HEK293 (cell line): ENCODE measurements at regions not wholly inside any gene's neighbourhood (a gene's known extent, or its start where the extent isn't known, plus 50 kb on each side); places are given as distances from the start of the nearest gene placed in this dataset.

Source experiments
- CTCF ChIA-PET: fragments of 350-600 bp; formaldehyde crosslinking; extraction: SDS; loops from one replicate; lab custom pipeline; 2021; ENCODE audit warnings: antibody characterized with exemption; lab: Yijun Ruan, JAX
- POLR2A ChIA-PET: fragments of 300-600 bp; formaldehyde crosslinking; extraction: SDS; loops from one replicate; lab custom pipeline; 2020; ENCODE audit warnings: antibody characterized with exemption, inconsistent platforms; lab: Yijun Ruan, JAX
- H3K27ac ChIP-seq: fragments of 200-500 bp; sonication (Bioruptor generic); 2 replicates; pipeline ENCODE4 v1.5.1; 2014; ENCODE audit warnings: low read depth, low read length, control low read depth, inconsistent platforms; ENCODE audit errors: extremely low read depth
- H3K36me3 ChIP-seq, 2 experiments: fragments of 200-500 bp in 1 of 2; sonication (Bioruptor generic) in 1 of 2; 1 replicate in 1 of 2; 2 replicates in 1 of 2; pipeline ENCODE4 v1.5.1; 2014 to 2017; ENCODE audit warnings: inconsistent platforms in 2 of 2, low read length in 2 of 2; ENCODE audit not compliant: control insufficient read depth in 2 of 2, insufficient read depth in 1 of 2
- H3K4me1 ChIP-seq: fragments of 200-500 bp; sonication (Bioruptor generic); 2 replicates; pipeline ENCODE4 v1.5.1; 2014; ENCODE audit warnings: mild to moderate bottlenecking, low read length, inconsistent platforms; ENCODE audit not compliant: control insufficient read depth, insufficient read depth
- H3K4me3 ChIP-seq: 2 replicates; pipeline ENCODE4 v1.5.1; 2011; ENCODE audit warnings: low read depth, mild to moderate bottlenecking, control low read depth, low read length, moderate library complexity
- H3K9me3 ChIP-seq: fragments of 200-500 bp; sonication (Bioruptor generic); 2 replicates; pipeline ENCODE4 v1.5.1; 2014; ENCODE audit warnings: low read depth, low read length, inconsistent platforms; ENCODE audit not compliant: control insufficient read depth, insufficient read depth
- BCL11B ChIP-seq: fragments of 450-650 bp; formaldehyde crosslinking; IDR thresholded peaks from 2 replicates; pipeline ENCODE4 v1.5.1; 2016; ENCODE audit warnings: low read depth, missing biosample characterization, missing genetic modification characterization
- GLI2 ChIP-seq: fragments of 450-650 bp; formaldehyde crosslinking; IDR thresholded peaks from 2 replicates; pipeline ENCODE4; 2017; ENCODE audit warnings: missing biosample characterization, missing genetic modification characterization, low read depth, borderline replicate concordance
- SETDB1 ChIP-seq: IDR thresholded peaks from one replicate; pipeline ENCODE4 v1.6.1; 2017; ENCODE audit warnings: mild to moderate bottlenecking, low read length, moderate library complexity, mixed read lengths; ENCODE audit not compliant: insufficient read length
- TCF7L2 ChIP-seq: IDR thresholded peaks from 2 replicates; pipeline ENCODE4 v1.6.1; 2011; ENCODE audit warnings: low read depth, mild to moderate bottlenecking, inconsistent platforms, low read length, moderate library complexity, borderline replicate concordance
- ZBTB21 ChIP-seq: fragments of 450-650 bp; formaldehyde crosslinking; IDR thresholded peaks from 2 replicates; pipeline ENCODE4 v1.5.1; 2017; ENCODE audit warnings: missing biosample characterization, missing genetic modification characterization
- ZBTB48 ChIP-seq: fragments of 450-650 bp; formaldehyde crosslinking; IDR thresholded peaks from 2 replicates; pipeline ENCODE4 v1.5.1; 2016; ENCODE audit warnings: missing biosample characterization, missing genetic modification characterization
- ZEB2 ChIP-seq: fragments of 450-650 bp; formaldehyde crosslinking; IDR thresholded peaks from 2 replicates; pipeline ENCODE4 v1.5.1; 2016; ENCODE audit warnings: missing biosample characterization, missing genetic modification characterization
- ZFHX2 ChIP-seq: fragments of 450-650 bp; formaldehyde crosslinking; conservative IDR thresholded peaks from 2 replicates; pipeline ENCODE4 v1.5.1; 2016; ENCODE audit warnings: missing biosample characterization, missing genetic modification characterization
- ZNF138 ChIP-seq: fragments of 450-650 bp; formaldehyde crosslinking; IDR thresholded peaks from 2 replicates; pipeline ENCODE4 v1.5.1; 2016; ENCODE audit warnings: missing biosample characterization, missing genetic modification characterization, borderline replicate concordance
- ZNF184 ChIP-seq: fragments of 450-650 bp; IDR thresholded peaks from 2 replicates; pipeline ENCODE4 v1.5.1; 2018; ENCODE audit warnings: missing biosample characterization, mild to moderate bottlenecking, missing genetic modification characterization
- ZNF366 ChIP-seq: fragments of 450-650 bp; formaldehyde crosslinking; conservative IDR thresholded peaks from 2 replicates; pipeline ENCODE4 v1.5.1; 2016; ENCODE audit warnings: missing biosample characterization, missing genetic modification characterization
- ZNF394 ChIP-seq: fragments of 450-650 bp; formaldehyde crosslinking; IDR thresholded peaks from 2 replicates; pipeline ENCODE4 v1.5.1; 2016; ENCODE audit warnings: missing biosample characterization, missing genetic modification characterization, mild to moderate bottlenecking, moderate library complexity, borderline replicate concordance
- ZNF514 ChIP-seq: fragments of 450-650 bp; formaldehyde crosslinking; IDR thresholded peaks from 2 replicates; pipeline ENCODE4 v1.5.1; 2016; ENCODE audit warnings: missing biosample characterization, missing genetic modification characterization
- ZNF544 ChIP-seq: fragments of 450-650 bp; formaldehyde crosslinking; IDR thresholded peaks from 2 replicates; pipeline ENCODE4 v1.5.0; 2017; ENCODE audit warnings: missing biosample characterization, missing genetic modification characterization
- ZNF600 ChIP-seq: fragments of 450-650 bp; formaldehyde crosslinking; IDR thresholded peaks from 2 replicates; pipeline ENCODE4 v1.5.1; 2016; ENCODE audit warnings: missing biosample characterization, missing genetic modification characterization
- ZNF76 ChIP-seq: fragments of 450-650 bp; formaldehyde crosslinking; IDR thresholded peaks from 2 replicates; pipeline ENCODE4; 2016; ENCODE audit warnings: low read depth, missing biosample characterization, missing genetic modification characterization, borderline replicate concordance
- ZSCAN16 ChIP-seq: fragments of 450-650 bp; formaldehyde crosslinking; IDR thresholded peaks from 2 replicates; pipeline ENCODE4 v1.5.1; 2016; ENCODE audit warnings: missing biosample characterization, missing genetic modification characterization
- TF ChIP-seq, protein P1 (sequence below): fragments of 450-650 bp; formaldehyde crosslinking; optimal IDR thresholded peaks from 2 replicates; pipeline ENCODE3; 2016; ENCODE audit warnings: missing biosample characterization, mild to moderate bottlenecking, missing genetic modification characterization
- TF ChIP-seq, protein P2 (sequence below): fragments of 450-650 bp; formaldehyde crosslinking; IDR thresholded peaks from 2 replicates; pipeline ENCODE4 v1.5.1; 2016; ENCODE audit warnings: missing biosample characterization, missing genetic modification characterization
- TF ChIP-seq, protein P3 (sequence below): fragments of 450-650 bp; formaldehyde crosslinking; IDR thresholded peaks from 2 replicates; pipeline ENCODE4 v1.5.1; 2016; ENCODE audit warnings: missing biosample characterization, missing genetic modification characterization
- TF ChIP-seq, protein P4 (sequence below): fragments of 450-650 bp; formaldehyde crosslinking; IDR thresholded peaks from 2 replicates; pipeline ENCODE4 v1.5.1; 2017; ENCODE audit warnings: missing biosample characterization, missing genetic modification characterization
- TF ChIP-seq, protein P5 (sequence below): fragments of 450-650 bp; formaldehyde crosslinking; IDR thresholded peaks from 2 replicates; pipeline ENCODE4 v1.5.1; 2016; ENCODE audit warnings: missing biosample characterization, missing genetic modification characterization

DNA sequence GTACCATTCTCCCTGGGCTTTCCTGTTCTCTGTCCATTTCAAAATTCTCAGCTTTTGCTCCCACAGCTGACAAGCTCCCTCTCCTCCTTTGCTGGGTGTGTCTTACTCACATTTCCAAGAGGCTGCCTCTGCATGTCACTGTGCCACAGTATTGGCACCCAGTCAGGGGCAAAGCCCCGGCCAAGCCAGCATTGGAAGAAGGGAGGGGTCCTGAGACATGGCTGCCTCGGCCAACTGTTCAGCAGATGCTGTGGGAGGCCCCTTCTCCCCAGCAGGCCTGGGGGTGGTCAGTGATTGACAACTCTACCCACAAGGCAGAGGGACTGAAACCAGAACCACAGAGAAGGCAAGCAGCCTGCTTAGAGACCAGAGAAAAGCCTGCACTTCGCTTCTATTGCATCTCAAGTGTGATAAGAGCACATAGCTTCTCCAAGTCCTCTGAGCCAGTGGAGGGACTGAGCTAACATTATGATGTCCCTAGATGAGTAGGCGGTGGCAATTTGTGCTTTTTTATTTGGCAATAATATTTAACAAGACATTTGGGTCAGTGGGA lies 294.1 kb downstream of the SIPA1L2 start:
- ChIA-PET CTCF (interaction anchor here (0.6 kb wide), 1 partner anchor 466 kb away, joined by 4 read pairs; no protein-coding TSS in a partner anchor), POLR2A (no interaction called here)
- no peaks in the 10 kb centered on the region for H3K4me1 ChIP-seq
- no peak overlapping the region for H3K27ac ChIP-seq
- H3K36me3 ChIP-seq, result no peaks in the 10 kb centered on the region
- TF ChIP-seq ZEB2 (tag by site-specific recombination) (no peak), ZFHX2 (tag by site-specific recombination) (no peak), ZBTB21 (tag by site-specific recombination) (no peak), ZNF76 (no peak), ZBTB48 (no peak), ZNF184 (tag by site-specific recombination) (no peak), ZNF366 (no peak), ZNF138 (no peak)
- TF ChIP-seq, protein P1, sequence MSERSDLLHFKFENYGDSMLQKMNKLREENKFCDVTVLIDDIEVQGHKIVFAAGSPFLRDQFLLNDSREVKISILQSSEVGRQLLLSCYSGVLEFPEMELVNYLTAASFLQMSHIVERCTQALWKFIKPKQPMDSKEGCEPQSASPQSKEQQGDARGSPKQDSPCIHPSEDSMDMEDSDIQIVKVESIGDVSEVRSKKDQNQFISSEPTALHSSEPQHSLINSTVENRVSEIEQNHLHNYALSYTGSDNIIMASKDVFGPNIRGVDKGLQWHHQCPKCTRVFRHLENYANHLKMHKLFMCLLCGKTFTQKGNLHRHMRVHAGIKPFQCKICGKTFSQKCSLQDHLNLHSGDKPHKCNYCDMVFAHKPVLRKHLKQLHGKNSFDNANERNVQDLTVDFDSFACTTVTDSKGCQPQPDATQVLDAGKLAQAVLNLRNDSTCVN (tag by site-specific recombination), result no peak
- TF ChIP-seq, all 188 proteins: peak for 0
- H3K9me3 ChIP-seq, result no peaks in the 10 kb centered on the region
- H3K4me3 ChIP-seq, result no peak overlapping the region

DNA sequence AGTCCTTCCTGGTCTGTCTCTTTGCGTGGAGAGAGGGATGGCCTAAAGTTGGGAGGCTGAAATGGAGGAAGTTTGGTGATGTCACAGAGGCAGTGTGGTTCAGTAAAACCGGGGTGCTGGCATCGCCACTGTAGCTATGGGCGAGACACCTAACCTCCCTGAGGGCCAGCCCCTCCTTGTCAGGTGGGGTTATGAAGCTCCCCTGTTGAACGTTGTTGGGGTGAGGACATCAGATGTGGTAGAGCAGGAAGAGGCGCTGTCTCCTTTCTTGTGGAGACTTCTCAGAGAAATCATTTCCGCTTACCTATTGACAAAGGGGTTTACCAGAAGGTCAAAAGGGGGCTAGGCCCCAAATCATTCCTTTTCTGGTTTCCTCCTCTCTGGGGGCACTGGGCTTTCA lies 294.7 kb downstream of the SIPA1L2 start:
- Histone ChIP-seq H3K9me3 (no peaks in the 10 kb centered on the region), H3K4me3 (no peak overlapping the region), H3K27ac (no peak overlapping the region), H3K4me1 (no peaks in the 10 kb centered on the region), H3K36me3 (no peaks in the 10 kb centered on the region)
- ChIA-PET POLR2A (no interaction called here), CTCF (interaction anchor here (0.6 to 0.8 kb wide), 2 partner anchors 465 to 578 kb away, joined by 3 to 4 read pairs; no protein-coding TSS in a partner anchor)
- TF ChIP-seq, protein P2, sequence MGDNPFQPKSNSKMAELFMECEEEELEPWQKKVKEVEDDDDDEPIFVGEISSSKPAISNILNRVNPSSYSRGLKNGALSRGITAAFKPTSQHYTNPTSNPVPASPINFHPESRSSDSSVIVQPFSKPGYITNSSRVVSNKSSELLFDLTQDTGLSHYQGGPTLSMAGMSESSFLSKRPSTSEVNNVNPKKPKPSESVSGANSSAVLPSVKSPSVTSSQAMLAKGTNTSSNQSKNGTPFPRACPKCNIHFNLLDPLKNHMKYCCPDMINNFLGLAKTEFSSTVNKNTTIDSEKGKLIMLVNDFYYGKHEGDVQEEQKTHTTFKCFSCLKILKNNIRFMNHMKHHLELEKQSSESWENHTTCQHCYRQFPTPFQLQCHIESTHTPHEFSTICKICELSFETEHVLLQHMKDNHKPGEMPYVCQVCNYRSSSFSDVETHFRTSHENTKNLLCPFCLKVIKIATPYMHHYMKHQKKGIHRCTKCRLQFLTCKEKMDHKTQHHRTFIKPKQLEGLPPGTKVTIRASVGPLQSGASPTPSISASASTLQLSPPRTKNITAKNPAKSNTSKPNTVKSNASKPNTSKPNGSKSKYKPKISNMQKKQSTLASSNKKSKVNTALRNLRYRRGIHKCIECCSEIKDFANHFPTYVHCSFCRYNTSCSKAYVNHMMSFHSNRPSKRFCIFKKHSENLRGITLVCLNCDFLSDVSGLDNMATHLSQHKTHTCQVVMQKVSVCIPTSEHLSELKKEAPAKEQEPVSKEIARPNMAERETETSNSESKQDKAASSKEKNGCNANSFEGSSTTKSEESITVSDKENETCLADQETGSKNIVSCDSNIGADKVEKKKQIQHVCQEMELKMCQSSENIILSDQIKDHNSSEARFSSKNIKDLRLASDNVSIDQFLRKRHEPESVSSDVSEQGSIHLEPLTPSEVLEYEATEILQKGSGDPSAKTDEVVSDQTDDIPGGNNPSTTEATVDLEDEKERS (tag by site-specific recombination), result no peak
- TF ChIP-seq ZNF600 (tag by site-specific recombination) (no peak), TCF7L2 (no peak), ZNF544 (no peak), ZNF394 (tag by site-specific recombination) (no peak), GLI2 (tag by site-specific recombination) (no peak), ZSCAN16 (tag by site-specific recombination) (no peak), BCL11B (no peak), SETDB1 (no peak), ZNF514 (tag by site-specific recombination) (no peak)
- TF ChIP-seq, protein P3, sequence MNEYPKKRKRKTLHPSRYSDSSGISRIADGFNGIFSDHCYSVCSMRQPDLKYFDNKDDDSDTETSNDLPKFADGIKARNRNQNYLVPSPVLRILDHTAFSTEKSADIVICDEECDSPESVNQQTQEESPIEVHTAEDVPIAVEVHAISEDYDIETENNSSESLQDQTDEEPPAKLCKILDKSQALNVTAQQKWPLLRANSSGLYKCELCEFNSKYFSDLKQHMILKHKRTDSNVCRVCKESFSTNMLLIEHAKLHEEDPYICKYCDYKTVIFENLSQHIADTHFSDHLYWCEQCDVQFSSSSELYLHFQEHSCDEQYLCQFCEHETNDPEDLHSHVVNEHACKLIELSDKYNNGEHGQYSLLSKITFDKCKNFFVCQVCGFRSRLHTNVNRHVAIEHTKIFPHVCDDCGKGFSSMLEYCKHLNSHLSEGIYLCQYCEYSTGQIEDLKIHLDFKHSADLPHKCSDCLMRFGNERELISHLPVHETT, result no peak
- TF ChIP-seq, protein P4, sequence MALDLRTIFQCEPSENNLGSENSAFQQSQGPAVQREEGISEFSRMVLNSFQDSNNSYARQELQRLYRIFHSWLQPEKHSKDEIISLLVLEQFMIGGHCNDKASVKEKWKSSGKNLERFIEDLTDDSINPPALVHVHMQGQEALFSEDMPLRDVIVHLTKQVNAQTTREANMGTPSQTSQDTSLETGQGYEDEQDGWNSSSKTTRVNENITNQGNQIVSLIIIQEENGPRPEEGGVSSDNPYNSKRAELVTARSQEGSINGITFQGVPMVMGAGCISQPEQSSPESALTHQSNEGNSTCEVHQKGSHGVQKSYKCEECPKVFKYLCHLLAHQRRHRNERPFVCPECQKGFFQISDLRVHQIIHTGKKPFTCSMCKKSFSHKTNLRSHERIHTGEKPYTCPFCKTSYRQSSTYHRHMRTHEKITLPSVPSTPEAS (tag by site-specific recombination), result no peak
- TF ChIP-seq, protein P5, sequence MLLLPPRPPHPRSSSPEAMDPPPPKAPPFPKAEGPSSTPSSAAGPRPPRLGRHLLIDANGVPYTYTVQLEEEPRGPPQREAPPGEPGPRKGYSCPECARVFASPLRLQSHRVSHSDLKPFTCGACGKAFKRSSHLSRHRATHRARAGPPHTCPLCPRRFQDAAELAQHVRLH (tag by site-specific recombination), result no peak
